Esophagus muscularis mucosa (tissue), 3 donors: ENCODE measurements at regions not wholly inside any gene's neighbourhood (a gene's known extent, or its start where the extent isn't known, plus 50 kb on each side); places are given as distances from the start of the nearest gene placed in this dataset.

Experiments
- CTCF ChIP-seq, 3 experiments: fragments of 200-600 bp in 2 of 3; fragments of 450-650 bp in 1 of 3; sonication (generic) in 2 of 3; IDR thresholded peaks; one replicate each; pipeline ENCODE4 v1.5.1; 2017 to 2019; ENCODE audit warnings: antibody characterized with exemption in 3 of 3, mild to moderate bottlenecking in 2 of 3, moderate library complexity in 1 of 3
- POLR2A ChIP-seq: fragments of 450-650 bp; IDR thresholded peaks from one replicate; pipeline ENCODE4 v1.6.1; 2017; ENCODE audit warnings: antibody characterized with exemption, moderate library complexity, mild to moderate bottlenecking, low read depth
- POLR2AphosphoS5 ChIP-seq, 2 donors: sonication (generic); formaldehyde crosslinking; IDR thresholded peaks; one replicate each; pipeline ENCODE4 v1.6.1; 2017; ENCODE audit warnings: antibody characterized with exemption in 2 of 2

- TF ChIP-seq POLR2A (no peak), CTCF (IDR thresholded peaks at IDR 0.05) (no peak), POLR2AphosphoS5 (IDR thresholded peaks at IDR 0.05) (no peak)
These were observed 253.3 kb downstream of the AEBP2 start for GRCh38 chr12:19692566-19692965.
